ENCODE measurements at regions not wholly inside any gene's neighbourhood (a gene's known extent, or its start where the extent isn't known, plus 50 kb on each side); places are given as distances from the start of the nearest gene placed in this dataset.

DNA sequence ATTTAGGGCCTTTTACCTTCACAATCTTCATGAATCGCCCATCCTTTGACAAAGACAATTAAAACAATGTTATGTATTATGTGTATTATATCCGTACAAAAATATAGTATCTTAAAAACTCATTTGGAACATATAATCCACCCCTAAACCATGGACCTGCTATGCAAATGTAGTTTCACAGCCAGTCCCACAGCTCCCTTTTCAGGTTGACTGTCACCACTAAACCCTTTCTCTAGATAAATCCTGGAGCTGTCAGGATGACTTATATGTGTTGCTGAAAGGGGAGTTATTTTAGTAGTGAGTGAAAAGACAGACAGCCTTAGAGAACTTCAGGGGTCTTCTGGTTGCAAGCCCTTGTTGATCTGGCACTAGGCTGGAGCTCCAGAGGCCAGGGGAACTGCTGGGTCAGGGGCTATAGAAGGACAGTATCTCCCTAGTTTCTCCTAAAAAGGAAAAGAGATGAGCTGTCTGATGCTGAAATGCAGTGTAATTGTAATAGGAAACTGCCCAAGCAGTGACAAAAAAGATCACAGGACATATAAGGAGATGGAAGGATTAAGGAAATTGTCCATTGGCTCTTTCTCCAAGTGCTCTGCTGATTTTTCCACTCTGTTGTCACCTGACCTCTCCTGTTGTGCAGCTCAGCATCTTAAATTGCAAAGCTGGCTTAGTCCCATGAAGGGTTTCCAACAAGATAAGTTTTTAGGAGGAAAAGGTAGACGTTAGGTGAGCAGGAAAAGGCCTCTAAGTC is 127.7 kb downstream of the S1PR1 start:
- TF ChIP-seq, protein P1, sequence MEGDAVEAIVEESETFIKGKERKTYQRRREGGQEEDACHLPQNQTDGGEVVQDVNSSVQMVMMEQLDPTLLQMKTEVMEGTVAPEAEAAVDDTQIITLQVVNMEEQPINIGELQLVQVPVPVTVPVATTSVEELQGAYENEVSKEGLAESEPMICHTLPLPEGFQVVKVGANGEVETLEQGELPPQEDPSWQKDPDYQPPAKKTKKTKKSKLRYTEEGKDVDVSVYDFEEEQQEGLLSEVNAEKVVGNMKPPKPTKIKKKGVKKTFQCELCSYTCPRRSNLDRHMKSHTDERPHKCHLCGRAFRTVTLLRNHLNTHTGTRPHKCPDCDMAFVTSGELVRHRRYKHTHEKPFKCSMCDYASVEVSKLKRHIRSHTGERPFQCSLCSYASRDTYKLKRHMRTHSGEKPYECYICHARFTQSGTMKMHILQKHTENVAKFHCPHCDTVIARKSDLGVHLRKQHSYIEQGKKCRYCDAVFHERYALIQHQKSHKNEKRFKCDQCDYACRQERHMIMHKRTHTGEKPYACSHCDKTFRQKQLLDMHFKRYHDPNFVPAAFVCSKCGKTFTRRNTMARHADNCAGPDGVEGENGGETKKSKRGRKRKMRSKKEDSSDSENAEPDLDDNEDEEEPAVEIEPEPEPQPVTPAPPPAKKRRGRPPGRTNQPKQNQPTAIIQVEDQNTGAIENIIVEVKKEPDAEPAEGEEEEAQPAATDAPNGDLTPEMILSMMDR (IDR thresholded peaks at IDR 0.05; ENCODE audit: low read length), result no peak
- no peak for TF ChIP-seq EZH2 (IDR thresholded peaks at IDR 0.05; ENCODE audit: borderline replicate concordance, low read length)
- no peak overlapping the region for H2AFZ ChIP-seq (ENCODE audit: low read length)
- peaks cover 9% of the 10 kb centered on the region for H3K4me1 ChIP-seq (ENCODE audit: insufficient read depth, low read length, severe bottlenecking)
- no peaks in the 10 kb centered on the region for H3K9me3 ChIP-seq (ENCODE audit: low read length)
- H3K79me2 ChIP-seq (ENCODE audit: insufficient read depth, low read length), result no peaks in the 10 kb centered on the region
- no peaks in the 10 kb centered on the region for H3K27me3 ChIP-seq (ENCODE audit: insufficient read depth, low read length)
- no peak overlapping the region for H3K27ac ChIP-seq (ENCODE audit: low read depth, low read length, poor library complexity, severe bottlenecking)
- H3F3A ChIP-seq (ENCODE audit: insufficient read depth, low read length), result no peaks in the 10 kb centered on the region
- H3K4me3 ChIP-seq (ENCODE audit: low read depth, low read length, poor library complexity, severe bottlenecking), result no peak overlapping the region
- no peak overlapping the region for H3K9ac ChIP-seq (ENCODE audit: low read length)
- H3K4me2 ChIP-seq (ENCODE audit: low read length), result no peak overlapping the region
- no peaks in the 10 kb centered on the region for H3K36me3 ChIP-seq (ENCODE audit: insufficient read depth, low read length)
- no peaks in the 10 kb centered on the region for H3K9me2 ChIP-seq (ENCODE audit: low read depth, low read length)
- no peaks in the 10 kb centered on the region for H4K20me1 ChIP-seq (ENCODE audit: insufficient read depth, low read length)

DNA sequence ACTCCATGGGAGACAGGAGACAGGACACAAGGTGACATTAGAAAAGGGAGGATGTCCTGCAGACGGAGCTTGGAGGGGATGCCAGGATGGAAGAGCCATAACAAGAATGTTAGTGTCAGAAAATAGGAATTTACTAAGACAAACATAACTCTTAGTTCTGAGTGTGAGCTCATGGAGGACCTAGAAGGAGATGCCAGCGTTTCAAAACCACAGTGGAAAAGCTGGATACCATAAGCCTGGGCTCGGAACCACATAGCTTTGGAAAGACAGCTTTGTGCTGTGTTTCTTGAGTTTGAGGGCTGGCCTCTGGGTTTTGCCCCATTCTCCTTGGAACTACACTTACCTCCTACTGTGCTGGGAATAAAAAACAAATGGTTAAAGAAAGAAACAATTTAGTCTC is 128.4 kb downstream of the S1PR1 start:
- Histone ChIP-seq H3K36me3 (ENCODE audit: insufficient read depth, low read length) (no peaks in the 10 kb centered on the region), H3K9me3 (ENCODE audit: low read length) (no peaks in the 10 kb centered on the region), H3K79me2 (ENCODE audit: insufficient read depth, low read length) (no peaks in the 10 kb centered on the region), H3K9ac (ENCODE audit: low read length) (no peak overlapping the region), H4K20me1 (ENCODE audit: insufficient read depth, low read length) (no peaks in the 10 kb centered on the region), H3K4me1 (ENCODE audit: insufficient read depth, low read length, severe bottlenecking) (peaks cover 9% of the 10 kb centered on the region), H3F3A (ENCODE audit: insufficient read depth, low read length) (no peaks in the 10 kb centered on the region), H2AFZ (ENCODE audit: low read length) (no peak overlapping the region), H3K4me2 (ENCODE audit: low read length) (no peak overlapping the region), H3K27ac (ENCODE audit: low read depth, low read length, poor library complexity, severe bottlenecking) (no peak overlapping the region), H3K27me3 (ENCODE audit: insufficient read depth, low read length) (no peaks in the 10 kb centered on the region), H3K9me2 (ENCODE audit: low read depth, low read length) (no peaks in the 10 kb centered on the region), H3K4me3 (ENCODE audit: low read depth, low read length, poor library complexity, severe bottlenecking) (no peak overlapping the region)
- TF ChIP-seq, protein P1 (IDR thresholded peaks at IDR 0.05; ENCODE audit: low read length), result no peak
- TF ChIP-seq EZH2 (IDR thresholded peaks at IDR 0.05; ENCODE audit: borderline replicate concordance, low read length), result no peak

GRCh38 chr1:101365878-101366277 is 129.1 kb downstream of the S1PR1 start:
- H3K27ac ChIP-seq (ENCODE audit: low read depth, low read length, poor library complexity, severe bottlenecking), result no peak overlapping the region
- H4K20me1 ChIP-seq (ENCODE audit: insufficient read depth, low read length), result no peaks in the 10 kb centered on the region
- no peak overlapping the region for H2AFZ ChIP-seq (ENCODE audit: low read length)
- TF ChIP-seq, protein P1 (IDR thresholded peaks at IDR 0.05; ENCODE audit: low read length), result no peak
- no peak for TF ChIP-seq EZH2 (IDR thresholded peaks at IDR 0.05; ENCODE audit: borderline replicate concordance, low read length)
- no peak overlapping the region for H3K4me3 ChIP-seq (ENCODE audit: low read depth, low read length, poor library complexity, severe bottlenecking)
- no peak overlapping the region for H3K9ac ChIP-seq (ENCODE audit: low read length)
- no peaks in the 10 kb centered on the region for H3K27me3 ChIP-seq (ENCODE audit: insufficient read depth, low read length)
- H3K4me2 ChIP-seq (ENCODE audit: low read length), result no peak overlapping the region
- H3F3A ChIP-seq (ENCODE audit: insufficient read depth, low read length), result no peaks in the 10 kb centered on the region
- no peaks in the 10 kb centered on the region for H3K9me3 ChIP-seq (ENCODE audit: low read length)
- H3K79me2 ChIP-seq (ENCODE audit: insufficient read depth, low read length), result no peaks in the 10 kb centered on the region
- H3K36me3 ChIP-seq (ENCODE audit: insufficient read depth, low read length), result no peaks in the 10 kb centered on the region
- H3K9me2 ChIP-seq (ENCODE audit: low read depth, low read length), result no peaks in the 10 kb centered on the region
- peaks cover 9% of the 10 kb centered on the region for H3K4me1 ChIP-seq (ENCODE audit: insufficient read depth, low read length, severe bottlenecking)
